ENCODE measurements at regions not wholly inside any gene's neighbourhood (a gene's known extent, or its start where the extent isn't known, plus 50 kb on each side); places are given as distances from the start of the nearest gene placed in this dataset.

DNA sequence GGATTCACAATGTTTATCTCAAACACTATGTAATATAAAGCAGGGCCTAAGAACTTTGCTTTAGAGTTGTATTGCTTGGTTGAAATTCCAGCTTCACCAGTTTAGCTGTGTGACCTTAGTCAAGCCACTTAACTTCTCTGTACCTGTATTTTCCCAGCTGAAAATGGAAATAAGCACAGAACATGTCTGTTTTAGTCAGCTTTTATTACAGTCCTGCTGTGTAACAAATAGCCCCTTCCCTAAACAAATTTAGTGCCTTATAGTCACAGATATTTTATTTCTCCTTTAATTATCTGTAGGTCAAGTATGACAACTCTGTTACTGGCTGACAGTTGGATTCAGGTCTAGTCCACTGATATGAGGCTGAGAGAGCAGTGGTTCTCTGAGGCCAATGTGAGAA, 56.0 kb upstream of the JAG1 start:
- H3K23ac ChIP-seq (ENCODE audit: insufficient read length) = no peak overlapping the region
- no peak overlapping the region for H3K56ac ChIP-seq (replicated peaks; ENCODE audit: insufficient read length, low read depth, low read length)
- no peak overlapping the region for H3K27ac ChIP-seq (ENCODE audit: low read depth, low read length)
- H3K4ac ChIP-seq (replicated peaks; ENCODE audit: insufficient read length, low read depth, low read length) = no peak overlapping the region
- no peak overlapping the region for H2BK5ac ChIP-seq (ENCODE audit: low read depth, low read length)
- no peaks in the 10 kb centered on the region for H3K79me2 ChIP-seq (ENCODE audit: control insufficient read depth in 1 of 2, insufficient read depth in 2 of 2, low read length in 2 of 2)
- no peak overlapping the region for H2BK120ac ChIP-seq (replicated peaks; ENCODE audit: low read depth, low read length)
- H3K36me3 ChIP-seq (ENCODE audit: control insufficient read depth in 2 of 4, insufficient read depth in 4 of 4, low read length in 3 of 4) = no peaks in the 10 kb centered on the region
- H3K4me2 ChIP-seq (ENCODE audit: insufficient read depth in 1 of 2, low read depth in 2 of 2, low read length in 2 of 2) = no peak overlapping the region
- H3K4me3 ChIP-seq (ENCODE audit: extremely low read depth in 1 of 4, insufficient read depth in 2 of 4, low read depth in 3 of 4, low read length in 4 of 4) = no peak overlapping the region
- no peak overlapping the region for H3K14ac ChIP-seq (ENCODE audit: insufficient read length)
- no peak overlapping the region for H2BK15ac ChIP-seq (ENCODE audit: low read length)
- CTCF ChIA-PET (ENCODE audit: partially characterized antibody) = no interaction called here
- no peaks in the 10 kb centered on the region; a peak in 1 of 4 replicates for H3K9me3 ChIP-seq (ENCODE audit: insufficient read depth in 2 of 2, low read depth in 1 of 2, low read length in 1 of 2)
- H3K18ac ChIP-seq (ENCODE audit: extremely low read depth, low read length) = no peak overlapping the region
- H4K5ac ChIP-seq (ENCODE audit: insufficient read length, low read depth, low read length) = no peak overlapping the region
- no peak overlapping the region for H2BK20ac ChIP-seq (ENCODE audit: low read length)
- H4K8ac ChIP-seq (ENCODE audit: extremely low read depth, insufficient read depth, low read length) = no peak overlapping the region
- no peak overlapping the region for H3K9ac ChIP-seq (replicated peaks in 1 of 4; ENCODE audit: extremely low read depth in 1 of 4, low read depth in 3 of 4, low read length in 3 of 4)
- POLR2A ChIA-PET (ENCODE audit: partially characterized antibody) = no interaction called here
- no peak overlapping the region for H4K91ac ChIP-seq (replicated peaks; ENCODE audit: insufficient read length, low read length)
- H3K4me1 ChIP-seq (replicated peaks in 1 of 4; ENCODE audit: control insufficient read depth in 3 of 4, insufficient read depth in 4 of 4, low read length in 3 of 4) = no peaks in the 10 kb centered on the region
- no peak overlapping the region for H2AFZ ChIP-seq (ENCODE audit: low read length)
- H3K79me1 ChIP-seq (ENCODE audit: low read depth, low read length) = no peaks in the 10 kb centered on the region
- H2BK12ac ChIP-seq (ENCODE audit: low read depth, low read length) = no peak overlapping the region
- no peaks in the 10 kb centered on the region for H4K20me1 ChIP-seq (replicated peaks in 1 of 2; ENCODE audit: control insufficient read depth in 1 of 2, insufficient read depth in 2 of 2, low read length in 2 of 2)
- TF ChIP-seq TBP (IDR thresholded peaks at IDR 0.05; ENCODE audit: low read depth, low read length) (no peak), SAP30 (IDR thresholded peaks at IDR 0.05; ENCODE audit: insufficient read depth, insufficient replicate concordance, low read length) (no peak), CEBPB (IDR thresholded peaks at IDR 0.05; ENCODE audit: low read depth, low read length) (no peak), PHF8 (conservative IDR thresholded peaks at IDR 0.05; ENCODE audit: low read depth, low read length) (no peak), SP2 (IDR thresholded peaks at IDR 0.05; ENCODE audit: low read length) (no peak), SIX5 (IDR thresholded peaks at IDR 0.05; ENCODE audit: low read depth, low read length) (no peak)
- DNase-seq (ENCODE audit: low read depth in 1 of 2, low spot score in 2 of 2) = no peak
- no peaks in the 10 kb centered on the region for H3K27me3 ChIP-seq (replicated peaks in 1 of 4; ENCODE audit: control insufficient read depth in 3 of 4, extremely low read depth in 1 of 4, insufficient read depth in 3 of 4, low read length in 3 of 4)
- H3K23me2 ChIP-seq (ENCODE audit: low read depth, low read length) = peaks cover 3% of the 10 kb centered on the region; the same call in 1 of the 2 replicates
- H2AK5ac ChIP-seq (ENCODE audit: low read depth, low read length) = no peak overlapping the region
- no peak for FAIRE-seq

Measured in H1 (cell line).